HCT116 (cell line): ENCODE measurements at regions not wholly inside any gene's neighbourhood (a gene's known extent, or its start where the extent isn't known, plus 50 kb on each side); places are given as distances from the start of the nearest gene placed in this dataset.

Experiments used
- ATAC-seq: fragments of 200-7000 bp; cut with Tn5 transposase; 2 replicates; pipeline ENCODE4 v1.9.1; 2020; ENCODE audit warnings: mild to moderate bottlenecking, moderate library complexity
- BruUV-seq: library from RNA; stranded (reverse); fragments of 400-500 nt; replicated peaks from 2 replicates; lab custom pipeline; 2021; lab: Mats Ljungman, UMichigan
- CTCF ChIA-PET: fragments of 300-600 bp; sonication (Branson Sonifier 250); formaldehyde crosslinking; loops from one replicate; lab custom pipeline; 2021; ENCODE audit warnings: antibody characterized with exemption; lab: Charles Lee
- POLR2A ChIA-PET: fragments of 300-600, 350-600 bp; sonication (Branson Sonifier 250); formaldehyde crosslinking; loops from one replicate; lab custom pipeline; 2021; ENCODE audit warnings: antibody characterized with exemption; lab: Charles Lee
- RAD21 ChIA-PET, 2 experiments: fragments of 300-600 bp; sonication (Branson Sonifier 250); formaldehyde crosslinking; loops; one replicate each; lab custom pipeline; 2023; ENCODE audit warnings: low total read pairs in 2 of 2; ENCODE audit not compliant: uncharacterized antibody in 2 of 2, unreplicated experiment in 2 of 2, low non-redundant PET in 1 of 2; lab: Charles Lee
- DNase-seq: peaks from one replicate; pipeline ENCODE4 v3.0.0-alpha.2; 2010; ENCODE audit warnings: low read depth, low spot score
- H2AFZ ChIP-seq: fragments of 200-600 bp; shearing (Covaris generic), sonication (generic); 2 replicates; pipeline ENCODE4 v1.6.1; 2017; ENCODE audit warnings: low read depth, mixed run types, mixed read lengths, antibody characterized with exemption, low read length; ENCODE audit not compliant: poor library complexity, severe bottlenecking
- H3K27ac ChIP-seq: 2 replicates; pipeline ENCODE4 v1.5.1; 2012; ENCODE audit warnings: low read depth, low read length
- H3K27me3 ChIP-seq: fragments of 200-600 bp; sonication (generic); 2 replicates; pipeline ENCODE4 v1.6.1; 2016; ENCODE audit warnings: mixed run types, low read length, mixed read lengths; ENCODE audit not compliant: insufficient read depth
- H3K36me3 ChIP-seq, 2 experiments: fragments of 200-500 bp in 1 of 2; fragments of 200-600 bp in 1 of 2; sonication (Bioruptor generic) in 1 of 2; sonication (generic) in 1 of 2; 2 replicates each; pipeline versions ENCODE4 v1.5.1 to v1.6.1; 2014 to 2016; ENCODE audit warnings: low read length in 2 of 2, inconsistent platforms in 1 of 2, mixed read lengths in 1 of 2, mixed run types in 1 of 2; ENCODE audit not compliant: insufficient read depth in 2 of 2, control insufficient read depth in 1 of 2
- H3K4me1 ChIP-seq, 2 experiments: fragments of 200-600 bp in 1 of 2; sonication (generic) in 1 of 2; 2 replicates each; pipeline versions ENCODE4 v1.5.1 to v1.6.1; 2012 to 2017; ENCODE audit warnings: low read length in 2 of 2, inconsistent platforms in 1 of 2, mild to moderate bottlenecking in 1 of 2, mixed read lengths in 1 of 2, mixed run types in 1 of 2, moderate library complexity in 1 of 2; ENCODE audit not compliant: insufficient read depth in 2 of 2, control insufficient read depth in 1 of 2
- H3K4me2 ChIP-seq: fragments of 200-600 bp; sonication (generic); 2 replicates; pipeline ENCODE4 v1.6.1; 2017; ENCODE audit warnings: mixed run types, low read length, mixed read lengths
- H3K4me3 ChIP-seq, 2 experiments: fragments of 200-600 bp in 1 of 2; sonication (generic) in 1 of 2; replicated peaks in 1 of 2; 2 replicates each; pipeline ENCODE4 v1.5.1; 2011 to 2016; ENCODE audit warnings: low read length in 2 of 2, control low read depth in 1 of 2, low read depth in 1 of 2, mild to moderate bottlenecking in 1 of 2, mixed read lengths in 1 of 2, mixed run types in 1 of 2
- H3K79me2 ChIP-seq: fragments of 200-600 bp; sonication (generic); 2 replicates; pipeline ENCODE4 v1.6.1; 2017; ENCODE audit warnings: mild to moderate bottlenecking, mixed run types, low read length, moderate library complexity, mixed read lengths; ENCODE audit not compliant: insufficient read depth
- H3K9ac ChIP-seq: fragments of 200-600 bp; sonication (generic); 2 replicates; pipeline ENCODE4 v1.6.1; 2016; ENCODE audit warnings: low read length, mixed read lengths
- H3K9me2 ChIP-seq: fragments of 200-600 bp; sonication (generic), shearing (Covaris generic); 2 replicates; pipeline ENCODE4 v1.6.1; 2017; ENCODE audit warnings: mixed run types, mild to moderate bottlenecking, moderate library complexity; ENCODE audit not compliant: insufficient read depth
- H3K9me3 ChIP-seq, 2 experiments: fragments of 200-500 bp in 1 of 2; fragments of 200-600 bp in 1 of 2; sonication (Bioruptor generic) in 1 of 2; sonication (generic) in 1 of 2; 2 replicates each; pipeline ENCODE4 v1.6.1; 2014 to 2017; ENCODE audit warnings: low read length in 2 of 2, mixed read lengths in 2 of 2, inconsistent platforms in 1 of 2, low read depth in 1 of 2, mild to moderate bottlenecking in 1 of 2, mixed run types in 1 of 2, moderate library complexity in 1 of 2; ENCODE audit not compliant: control insufficient read depth in 1 of 2, insufficient read depth in 1 of 2
- H4K20me1 ChIP-seq: fragments of 200-600 bp; sonication (generic), shearing (Covaris generic); 2 replicates; pipeline ENCODE4 v1.6.1; 2017; ENCODE audit warnings: mixed run types, mild to moderate bottlenecking, moderate library complexity; ENCODE audit not compliant: insufficient read depth
- ATF3 ChIP-seq: IDR thresholded peaks from 2 replicates; pipeline ENCODE4 v1.6.1; 2012
- CBX3 ChIP-seq: IDR thresholded peaks from 2 replicates; pipeline ENCODE4 v1.6.1; 2012; ENCODE audit warnings: low read depth
- CEBPB ChIP-seq: IDR thresholded peaks from 2 replicates; pipeline ENCODE4 v1.6.1; 2012; ENCODE audit warnings: low read depth
- EGR1 ChIP-seq: IDR thresholded peaks from 2 replicates; pipeline ENCODE4 v1.6.1; 2012; ENCODE audit warnings: low read depth
- ELF1 ChIP-seq: IDR thresholded peaks from 2 replicates; pipeline ENCODE4 v1.6.1; 2012; ENCODE audit warnings: low read depth, borderline replicate concordance
- EZH2 ChIP-seq: fragments of 200-600 bp; sonication (generic); IDR thresholded peaks from 2 replicates; pipeline ENCODE4 v1.6.1; 2017; ENCODE audit warnings: antibody characterized with exemption, mixed run types
- FOSL1 ChIP-seq: IDR thresholded peaks from 2 replicates; pipeline ENCODE4 v1.6.1; 2012; ENCODE audit warnings: low read depth
- POLR2A ChIP-seq: IDR thresholded peaks from 2 replicates; pipeline ENCODE4 v1.7.0; 2011; ENCODE audit warnings: borderline replicate concordance; ENCODE audit not compliant: insufficient read depth, insufficient read length; ENCODE audit errors: extremely low read depth
- POLR2AphosphoS5 ChIP-seq: IDR thresholded peaks from 2 replicates; pipeline ENCODE4 v1.6.1; 2011; ENCODE audit warnings: mild to moderate bottlenecking, low read depth, low read length, moderate library complexity
- RAD21 ChIP-seq: IDR thresholded peaks from 2 replicates; pipeline ENCODE4 v1.6.1; 2012; ENCODE audit warnings: low read depth, mild to moderate bottlenecking
- SIN3A ChIP-seq: IDR thresholded peaks from 2 replicates; pipeline ENCODE4 v1.6.1; 2012; ENCODE audit warnings: low read depth
- SP1 ChIP-seq: IDR thresholded peaks from 2 replicates; pipeline ENCODE4 v1.6.1; 2012; ENCODE audit warnings: low read depth
- SRF ChIP-seq: IDR thresholded peaks from 2 replicates; pipeline ENCODE4 v1.6.1; 2012; ENCODE audit warnings: low read depth
- TCF7L2 ChIP-seq: IDR thresholded peaks from 2 replicates; pipeline ENCODE4 v1.7.0; 2011; ENCODE audit warnings: borderline replicate concordance, inconsistent platforms; ENCODE audit not compliant: insufficient read depth, insufficient read length; ENCODE audit errors: extremely low read depth
- ZFX ChIP-seq: fragments of 450-650 bp; IDR thresholded peaks from 2 replicates; pipeline ENCODE4 v1.6.1; 2017
- ZNF274 ChIP-seq: fragments of 200-500 bp; sonication (Bioruptor generic); IDR thresholded peaks from 2 replicates; pipeline ENCODE4 v1.6.1; 2014; ENCODE audit warnings: mild to moderate bottlenecking, low read depth, low read length, inconsistent platforms
- intact Hi-C: fragments of 100-400 bp; cut with micrococcal nuclease; formaldehyde crosslinking; loops from 2 replicates; pipeline ENCODE4 v1.10.0; 2022
- TF ChIP-seq, protein P1 (sequence below), 3 experiments: fragments of 200-600 bp in 1 of 3; sonication (generic) in 1 of 3; IDR thresholded peaks in 2 of 3; conservative IDR thresholded peaks in 1 of 3; 2 replicates each; pipeline ENCODE4 v1.5.1; 2012 to 2017; ENCODE audit warnings: low read depth in 2 of 3, low read length in 2 of 3, antibody characterized with exemption in 1 of 3, borderline replicate concordance in 1 of 3, control low read depth in 1 of 3, mild to moderate bottlenecking in 1 of 3, mixed read lengths in 1 of 3, mixed run types in 1 of 3, moderate library complexity in 1 of 3; ENCODE audit not compliant: insufficient read depth in 1 of 3
- TF ChIP-seq, protein P2 (sequence below): IDR thresholded peaks from 2 replicates; pipeline ENCODE4 v1.6.1; 2012
- TF ChIP-seq, protein P3 (sequence below): IDR thresholded peaks from 2 replicates; pipeline ENCODE4 v1.6.1; 2011; ENCODE audit warnings: mild to moderate bottlenecking, low read length, moderate library complexity; ENCODE audit not compliant: insufficient replicate concordance; ENCODE audit errors: extremely low read depth

GRCh38 chr22:35191412-35191811 is 65.9 kb upstream of the HMGXB4 start:
- no peak for TF ChIP-seq SP1
- no peak for TF ChIP-seq RAD21
- TF ChIP-seq POLR2A: no peak
- no peak for TF ChIP-seq CEBPB
- no peak for TF ChIP-seq POLR2AphosphoS5
- TF ChIP-seq, protein P1, sequence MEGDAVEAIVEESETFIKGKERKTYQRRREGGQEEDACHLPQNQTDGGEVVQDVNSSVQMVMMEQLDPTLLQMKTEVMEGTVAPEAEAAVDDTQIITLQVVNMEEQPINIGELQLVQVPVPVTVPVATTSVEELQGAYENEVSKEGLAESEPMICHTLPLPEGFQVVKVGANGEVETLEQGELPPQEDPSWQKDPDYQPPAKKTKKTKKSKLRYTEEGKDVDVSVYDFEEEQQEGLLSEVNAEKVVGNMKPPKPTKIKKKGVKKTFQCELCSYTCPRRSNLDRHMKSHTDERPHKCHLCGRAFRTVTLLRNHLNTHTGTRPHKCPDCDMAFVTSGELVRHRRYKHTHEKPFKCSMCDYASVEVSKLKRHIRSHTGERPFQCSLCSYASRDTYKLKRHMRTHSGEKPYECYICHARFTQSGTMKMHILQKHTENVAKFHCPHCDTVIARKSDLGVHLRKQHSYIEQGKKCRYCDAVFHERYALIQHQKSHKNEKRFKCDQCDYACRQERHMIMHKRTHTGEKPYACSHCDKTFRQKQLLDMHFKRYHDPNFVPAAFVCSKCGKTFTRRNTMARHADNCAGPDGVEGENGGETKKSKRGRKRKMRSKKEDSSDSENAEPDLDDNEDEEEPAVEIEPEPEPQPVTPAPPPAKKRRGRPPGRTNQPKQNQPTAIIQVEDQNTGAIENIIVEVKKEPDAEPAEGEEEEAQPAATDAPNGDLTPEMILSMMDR (IDR thresholded peaks at IDR 0.05 in 2 of 3, conservative IDR thresholded peaks at IDR 0.05 in 1 of 3; ENCODE audit: borderline replicate concordance in 1 of 3, insufficient read depth in 1 of 3, low read depth in 2 of 3, low read length in 2 of 3): no peak
- no peak for TF ChIP-seq EZH2
- TF ChIP-seq ZFX: no peak
- TF ChIP-seq TCF7L2: no peak
- TF ChIP-seq, protein P2, sequence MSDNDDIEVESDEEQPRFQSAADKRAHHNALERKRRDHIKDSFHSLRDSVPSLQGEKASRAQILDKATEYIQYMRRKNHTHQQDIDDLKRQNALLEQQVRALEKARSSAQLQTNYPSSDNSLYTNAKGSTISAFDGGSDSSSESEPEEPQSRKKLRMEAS: no peak
- TF ChIP-seq SIN3A: no peak
- no peak for TF ChIP-seq FOSL1
- no peak for TF ChIP-seq ELF1
- no peak for TF ChIP-seq ATF3
- no peak for TF ChIP-seq CBX3
- TF ChIP-seq EGR1: no peak
- TF ChIP-seq SRF: no peak
- TF ChIP-seq, protein P3, sequence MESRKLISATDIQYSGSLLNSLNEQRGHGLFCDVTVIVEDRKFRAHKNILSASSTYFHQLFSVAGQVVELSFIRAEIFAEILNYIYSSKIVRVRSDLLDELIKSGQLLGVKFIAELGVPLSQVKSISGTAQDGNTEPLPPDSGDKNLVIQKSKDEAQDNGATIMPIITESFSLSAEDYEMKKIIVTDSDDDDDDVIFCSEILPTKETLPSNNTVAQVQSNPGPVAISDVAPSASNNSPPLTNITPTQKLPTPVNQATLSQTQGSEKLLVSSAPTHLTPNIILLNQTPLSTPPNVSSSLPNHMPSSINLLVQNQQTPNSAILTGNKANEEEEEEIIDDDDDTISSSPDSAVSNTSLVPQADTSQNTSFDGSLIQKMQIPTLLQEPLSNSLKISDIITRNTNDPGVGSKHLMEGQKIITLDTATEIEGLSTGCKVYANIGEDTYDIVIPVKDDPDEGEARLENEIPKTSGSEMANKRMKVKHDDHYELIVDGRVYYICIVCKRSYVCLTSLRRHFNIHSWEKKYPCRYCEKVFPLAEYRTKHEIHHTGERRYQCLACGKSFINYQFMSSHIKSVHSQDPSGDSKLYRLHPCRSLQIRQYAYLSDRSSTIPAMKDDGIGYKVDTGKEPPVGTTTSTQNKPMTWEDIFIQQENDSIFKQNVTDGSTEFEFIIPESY: no peak
- TF ChIP-seq ZNF274: no peak
- Histone ChIP-seq H4K20me1 (no peaks in the 10 kb centered on the region), H3K4me3 (no peak overlapping the region), H3K27ac (no peak overlapping the region), H3K27me3 (no peaks in the 10 kb centered on the region), H2AFZ (no peak overlapping the region), H3K9ac (no peak overlapping the region), H3K9me3 (no peaks in the 10 kb centered on the region; a peak in 1 of 4 replicates), H3K9me2 (no peaks in the 10 kb centered on the region), H3K36me3 (peaks cover 0 to 17% of the 10 kb centered on the region in 2 experiments; a peak in 1 of 4 replicates), H3K4me2 (peak overlapping the region; percentile 39; the same call in 1 of the 2 replicates), H3K79me2 (no peaks in the 10 kb centered on the region), H3K4me1 (peaks cover 5 to 11% of the 10 kb centered on the region in 2 experiments; a peak in 3 of 4 replicates)
- peak; percentile 12 for DNase-seq
- intact Hi-C loops: no loop called here
- CTCF ChIA-PET: no interaction called here
- POLR2A ChIA-PET: no interaction called here
- no TSS peak for BruUV-seq
- peak; percentile 38; the same call in 1 of the 2 replicates for ATAC-seq
- RAD21 ChIA-PET: no interaction called here
